ENCODE measurements at regions not wholly inside any gene's neighbourhood (a gene's known extent, or its start where the extent isn't known, plus 50 kb on each side); places are given as distances from the start of the nearest gene placed in this dataset.

GRCh38 chrX:75603833-75604232, 81.0 kb upstream of the ZDHHC15 start:
- no peak for TF ChIP-seq SPI1 (IDR thresholded peaks at IDR 0.05; ENCODE audit: low read depth, low read length)
- no peak for TF ChIP-seq TAF1 (IDR thresholded peaks at IDR 0.05; ENCODE audit: low read depth, low read length)

All from GM12891 (cell line).